DND-41 (cell line): ENCODE measurements at regions not wholly inside any gene's neighbourhood (a gene's known extent, or its start where the extent isn't known, plus 50 kb on each side); places are given as distances from the start of the nearest gene placed in this dataset.

Experiments
- ATAC-seq: fragments of 200-7000 bp; cut with Tn5 transposase; 3 replicates; pipeline ENCODE4 v1.9.1; 2021; ENCODE audit warnings: low read depth; ENCODE audit not compliant: insufficient read depth
- DNase-seq: peaks from one replicate; pipeline ENCODE4 v3.0.0-alpha.2; 2020
- H2AFZ ChIP-seq: 2 replicates; pipeline ENCODE4 v1.6.0; 2012; ENCODE audit warnings: low read depth, low read length
- H3K27ac ChIP-seq: 2 replicates; pipeline ENCODE4 v1.5.1; 2012; ENCODE audit warnings: low read length, inconsistent platforms
- H3K27me3 ChIP-seq: fragments of 200-600 bp; sonication (generic); 2 replicates; pipeline ENCODE4 v1.6.0; 2012; ENCODE audit warnings: low read length, mild to moderate bottlenecking, inconsistent platforms; ENCODE audit not compliant: insufficient read depth, poor library complexity
- H3K36me3 ChIP-seq: 2 replicates; pipeline ENCODE4 v1.5.1; 2012; ENCODE audit warnings: low read length, inconsistent platforms; ENCODE audit not compliant: insufficient read depth
- H3K4me1 ChIP-seq: 2 replicates; pipeline ENCODE4 v1.5.1; 2012; ENCODE audit warnings: mild to moderate bottlenecking, low read length; ENCODE audit not compliant: insufficient read depth
- H3K4me2 ChIP-seq: 2 replicates; pipeline ENCODE4 v1.6.0; 2012; ENCODE audit warnings: mild to moderate bottlenecking, moderate library complexity, low read length, inconsistent platforms; ENCODE audit not compliant: insufficient read depth
- H3K4me3 ChIP-seq, 2 experiments: fragments of 200-600 bp in 1 of 2; shearing (Covaris generic) in 1 of 2; 2 replicates each; pipeline ENCODE4 v1.5.1; 2012 to 2016; ENCODE audit warnings: inconsistent platforms in 2 of 2, low read length in 2 of 2, mild to moderate bottlenecking in 2 of 2, low read depth in 1 of 2, moderate library complexity in 1 of 2
- H3K79me2 ChIP-seq: 2 replicates; pipeline ENCODE4 v1.6.0; 2012; ENCODE audit warnings: low read length, inconsistent platforms; ENCODE audit not compliant: insufficient read depth
- H3K9ac ChIP-seq: 2 replicates; pipeline ENCODE4 v1.6.0; 2012; ENCODE audit warnings: low read depth, mild to moderate bottlenecking, inconsistent platforms, low read length, moderate library complexity
- H3K9me3 ChIP-seq: 2 replicates; pipeline ENCODE4 v1.5.1; 2012; ENCODE audit warnings: low read length, moderate library complexity, mild to moderate bottlenecking, inconsistent platforms; ENCODE audit not compliant: insufficient read depth, severe bottlenecking
- H4K20me1 ChIP-seq: 2 replicates; pipeline ENCODE4 v1.6.0; 2012; ENCODE audit warnings: low read length; ENCODE audit not compliant: insufficient read depth
- EZH2 ChIP-seq: IDR thresholded peaks from 3 replicates; pipeline ENCODE4 v1.6.1; 2012; ENCODE audit warnings: borderline replicate concordance, low read depth, mild to moderate bottlenecking, moderate library complexity, low read length, inconsistent platforms; ENCODE audit not compliant: severe bottlenecking
- TF ChIP-seq, protein P1 (sequence below): IDR thresholded peaks from 2 replicates; pipeline ENCODE4 v1.5.1; 2012; ENCODE audit warnings: borderline replicate concordance, low read length, moderate library complexity, mild to moderate bottlenecking; ENCODE audit not compliant: poor library complexity, severe bottlenecking; ENCODE audit errors: extremely low read depth

DNA sequence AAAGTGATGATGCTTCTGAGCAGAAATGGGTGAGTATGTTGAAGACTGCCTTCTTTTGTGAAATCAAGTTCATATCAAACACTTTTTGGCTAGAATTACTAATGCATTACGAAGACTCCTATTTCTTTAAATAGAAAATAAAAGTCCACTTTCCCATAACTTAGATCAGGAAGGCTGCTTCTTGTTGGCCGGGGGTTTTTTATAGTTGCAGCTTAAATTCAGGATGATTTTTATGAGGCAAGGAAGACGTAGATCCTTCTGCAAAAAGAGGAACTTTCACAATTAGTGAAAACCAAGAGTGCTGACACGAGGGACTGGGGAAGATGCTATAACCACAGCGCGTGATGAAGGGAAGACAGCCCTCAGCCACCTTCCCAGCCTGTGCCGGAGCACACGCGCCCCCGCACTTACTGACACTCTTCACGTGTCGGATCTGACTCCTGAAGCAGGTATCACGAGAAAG lies 206.1 kb upstream of the PRDM1 start:
- H3K79me2 ChIP-seq, result no peaks in the 10 kb centered on the region
- H3K36me3 ChIP-seq, result no peaks in the 10 kb centered on the region
- H3K4me2 ChIP-seq, result no peak overlapping the region
- H3K27me3 ChIP-seq, result no peaks in the 10 kb centered on the region
- H2AFZ ChIP-seq, result no peak overlapping the region
- no peak overlapping the region for H3K27ac ChIP-seq
- no peak for DNase-seq
- TF ChIP-seq, protein P1, sequence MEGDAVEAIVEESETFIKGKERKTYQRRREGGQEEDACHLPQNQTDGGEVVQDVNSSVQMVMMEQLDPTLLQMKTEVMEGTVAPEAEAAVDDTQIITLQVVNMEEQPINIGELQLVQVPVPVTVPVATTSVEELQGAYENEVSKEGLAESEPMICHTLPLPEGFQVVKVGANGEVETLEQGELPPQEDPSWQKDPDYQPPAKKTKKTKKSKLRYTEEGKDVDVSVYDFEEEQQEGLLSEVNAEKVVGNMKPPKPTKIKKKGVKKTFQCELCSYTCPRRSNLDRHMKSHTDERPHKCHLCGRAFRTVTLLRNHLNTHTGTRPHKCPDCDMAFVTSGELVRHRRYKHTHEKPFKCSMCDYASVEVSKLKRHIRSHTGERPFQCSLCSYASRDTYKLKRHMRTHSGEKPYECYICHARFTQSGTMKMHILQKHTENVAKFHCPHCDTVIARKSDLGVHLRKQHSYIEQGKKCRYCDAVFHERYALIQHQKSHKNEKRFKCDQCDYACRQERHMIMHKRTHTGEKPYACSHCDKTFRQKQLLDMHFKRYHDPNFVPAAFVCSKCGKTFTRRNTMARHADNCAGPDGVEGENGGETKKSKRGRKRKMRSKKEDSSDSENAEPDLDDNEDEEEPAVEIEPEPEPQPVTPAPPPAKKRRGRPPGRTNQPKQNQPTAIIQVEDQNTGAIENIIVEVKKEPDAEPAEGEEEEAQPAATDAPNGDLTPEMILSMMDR, result no peak
- TF ChIP-seq EZH2, result no peak
- H3K9ac ChIP-seq, result no peak overlapping the region
- no peaks in the 10 kb centered on the region for H3K9me3 ChIP-seq
- no peak overlapping the region for H3K4me3 ChIP-seq
- H4K20me1 ChIP-seq, result no peaks in the 10 kb centered on the region
- H3K4me1 ChIP-seq, result peaks cover 23% of the 10 kb centered on the region
- ATAC-seq, result no peak

DNA sequence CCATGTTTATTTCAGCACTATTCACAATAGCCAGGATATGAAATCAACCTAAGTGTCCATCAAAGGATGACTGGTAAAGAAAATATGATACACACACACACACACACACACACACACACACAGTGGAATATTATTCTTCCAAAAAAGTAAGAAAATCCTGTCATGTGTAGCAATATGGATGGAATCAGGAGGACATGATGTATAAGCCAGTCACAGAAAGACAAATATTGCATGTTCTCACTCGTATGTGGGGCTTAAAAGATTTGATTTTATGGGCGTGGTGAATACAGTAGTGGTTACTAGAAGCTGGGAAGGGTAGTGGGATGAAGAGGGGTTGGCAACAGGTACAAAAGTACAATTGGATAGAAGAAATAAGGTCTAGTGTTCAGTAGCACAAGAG lies 207.0 kb upstream of the PRDM1 start:
- H3K27ac ChIP-seq, result no peak overlapping the region
- ATAC-seq (no peak), DNase-seq (no peak)
- TF ChIP-seq, protein P1, result no peak
- TF ChIP-seq EZH2, result no peak
- H3K9ac ChIP-seq, result no peak overlapping the region
- H3K27me3 ChIP-seq, result no peaks in the 10 kb centered on the region
- H3K4me1 ChIP-seq, result peaks cover 14% of the 10 kb centered on the region
- no peaks in the 10 kb centered on the region for H3K79me2 ChIP-seq
- H3K4me3 ChIP-seq, result no peak overlapping the region
- H3K4me2 ChIP-seq, result no peak overlapping the region
- no peaks in the 10 kb centered on the region for H3K36me3 ChIP-seq
- H4K20me1 ChIP-seq, result no peaks in the 10 kb centered on the region
- no peak overlapping the region for H2AFZ ChIP-seq
- H3K9me3 ChIP-seq, result no peaks in the 10 kb centered on the region

DNA sequence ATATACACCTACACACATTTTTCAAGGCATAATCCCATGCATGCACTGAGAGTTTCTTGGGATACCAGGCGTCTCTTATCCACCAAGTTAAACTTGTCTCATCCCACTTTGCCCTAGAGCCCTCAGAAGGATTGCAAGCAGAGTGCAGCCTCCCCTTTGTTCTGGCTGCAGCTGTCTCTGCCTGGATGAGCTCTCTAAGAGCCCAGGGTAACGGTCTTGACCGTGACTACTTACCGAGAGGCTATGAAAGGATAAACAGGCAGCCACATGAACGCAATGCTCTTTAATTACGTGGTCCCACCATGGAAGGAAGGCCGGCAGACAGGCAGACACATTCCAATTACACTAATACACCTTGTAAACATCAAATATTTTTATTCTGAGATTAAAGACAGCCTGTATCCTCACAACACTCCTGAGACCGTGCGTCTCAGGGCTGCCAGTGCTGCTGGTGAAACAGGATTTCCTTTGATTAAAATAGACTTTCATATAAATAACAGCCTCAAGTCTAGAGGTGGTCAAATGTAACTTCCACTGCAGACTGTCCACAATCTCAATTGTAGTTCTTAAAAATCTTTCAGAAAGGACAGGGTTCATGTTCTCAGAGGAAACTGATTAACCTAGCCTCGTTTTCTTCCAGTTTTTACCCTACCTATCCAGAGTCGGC lies 210.0 kb upstream of the PRDM1 start:
- no peak for ATAC-seq
- no peak overlapping the region for H2AFZ ChIP-seq
- no peak overlapping the region for H3K9ac ChIP-seq

More for the DNA sequence above, 210.0 kb upstream of the PRDM1 start:
- Histone ChIP-seq H3K4me1 (no peaks in the 10 kb centered on the region), H3K9me3 (no peaks in the 10 kb centered on the region), H3K36me3 (no peaks in the 10 kb centered on the region), H3K27me3 (no peaks in the 10 kb centered on the region), H3K4me3 (no peak overlapping the region), H3K4me2 (no peak overlapping the region), H4K20me1 (no peaks in the 10 kb centered on the region), H3K79me2 (no peaks in the 10 kb centered on the region), H3K27ac (no peak overlapping the region)
- DNase-seq, result no peak
- TF ChIP-seq EZH2, result no peak
- TF ChIP-seq, protein P1, result no peak
